BLaER1 treated with 17β-estradiol and CSF1 and Interleukin-3, amounts not matched to agents 10 nM and 100 nM (cell line): ENCODE measurements at regions not wholly inside any gene's neighbourhood (a gene's known extent, or its start where the extent isn't known, plus 50 kb on each side); places are given as distances from the start of the nearest gene placed in this dataset.
A peak's percentile ranks its signal among the peaks of the same experiment; 100 is the strongest.

Experiments
- H3K27ac ChIP-seq, 11 experiments: shearing (Covaris generic); formaldehyde crosslinking; 2 replicates each; pipeline ENCODE4 v1.8.1; 2022
- H3K27me3 ChIP-seq, 11 experiments: shearing (Covaris generic); formaldehyde crosslinking; 2 replicates each; pipeline ENCODE4 v1.8.1; 2022
- H3K36me3 ChIP-seq, 11 experiments: shearing (Covaris generic); formaldehyde crosslinking; 2 replicates each; pipeline ENCODE4 v1.8.1; 2022
- H3K4me1 ChIP-seq, 10 experiments: shearing (Covaris generic); formaldehyde crosslinking; 2 replicates each; pipeline ENCODE4 v1.8.1; 2022
- H3K4me2 ChIP-seq, 11 experiments: shearing (Covaris generic); formaldehyde crosslinking; 2 replicates each; pipeline ENCODE4 v1.8.1; 2022
- H3K4me3 ChIP-seq, 10 experiments: shearing (Covaris generic); formaldehyde crosslinking; 2 replicates each; pipeline ENCODE4 v1.8.1; 2022
- H3K9ac ChIP-seq, 11 experiments: shearing (Covaris generic); formaldehyde crosslinking; 2 replicates each; pipeline ENCODE4 v1.8.1; 2022
- H3K9me3 ChIP-seq, 11 experiments: shearing (Covaris generic); formaldehyde crosslinking; replicated peaks in 1 of 11; 2 replicates each; pipeline ENCODE4 v1.8.1; 2022
- H4K20me1 ChIP-seq, 11 experiments: shearing (Covaris generic); formaldehyde crosslinking; 2 replicates each; pipeline ENCODE4 v1.8.1; 2022
- Cebpa-rat ChIP-seq, 11 experiments: shearing (Covaris generic); IDR thresholded peaks; 2 replicates each; pipeline ENCODE4 v1.8.1; 2022

DNA sequence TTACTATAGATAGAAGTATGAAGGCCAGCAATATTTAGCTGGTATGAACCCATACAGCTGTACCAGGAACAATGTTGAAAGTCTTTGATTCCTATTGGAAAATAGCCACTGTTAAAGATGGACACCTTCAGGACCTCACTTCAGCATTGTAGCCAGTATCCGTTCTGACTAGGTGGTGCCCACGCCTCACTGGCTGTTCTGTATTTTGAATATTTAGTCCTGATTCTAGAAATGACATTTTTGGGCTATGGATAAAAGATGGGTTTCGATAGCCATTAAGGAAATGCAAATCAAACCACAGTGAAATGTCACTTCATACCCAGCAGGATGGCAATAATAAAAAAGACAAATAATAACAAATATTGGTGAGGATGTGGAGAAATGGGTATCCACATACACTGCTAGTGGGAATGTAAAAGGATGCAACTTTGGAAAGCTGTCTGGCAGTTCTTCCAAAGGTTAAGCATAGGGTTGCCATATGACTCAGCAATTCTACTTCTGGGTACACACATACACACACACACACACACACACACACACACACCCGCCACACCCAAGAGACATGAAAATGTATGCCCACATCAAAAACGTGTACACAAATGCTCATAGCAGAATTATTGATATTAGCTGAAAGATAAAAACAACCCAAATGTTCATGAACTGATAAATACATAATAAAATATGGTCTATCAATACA lies 56.8 kb downstream of the UTRN start:
- Histone ChIP-seq H3K9me3 (no peaks in the 10 kb centered on the region), H4K20me1 (no peaks in the 10 kb centered on the region), H3K27ac (peak overlapping the region in 10 of 11 experiments; percentile 5 to 90 (median 32); a peak in 11 of 22 replicates), H3K9ac (no peak overlapping the region; a peak in 1 of 22 replicates), H3K4me3 (no peak overlapping the region), H3K36me3 (peaks cover 0 to 3% (median 0%) of the 10 kb centered on the region in 11 experiments; a peak in 1 of 22 replicates), H3K4me1 (peaks cover 65 to 87% (median 84%) of the 10 kb centered on the region in 10 experiments), H3K4me2 (peak overlapping the region; percentile 22 to 97 (median 62); a peak in 21 of 22 replicates), H3K27me3 (no peaks in the 10 kb centered on the region)
- no peak for TF ChIP-seq Cebpa-rat (IDR thresholded peaks at IDR 0.05)

DNA sequence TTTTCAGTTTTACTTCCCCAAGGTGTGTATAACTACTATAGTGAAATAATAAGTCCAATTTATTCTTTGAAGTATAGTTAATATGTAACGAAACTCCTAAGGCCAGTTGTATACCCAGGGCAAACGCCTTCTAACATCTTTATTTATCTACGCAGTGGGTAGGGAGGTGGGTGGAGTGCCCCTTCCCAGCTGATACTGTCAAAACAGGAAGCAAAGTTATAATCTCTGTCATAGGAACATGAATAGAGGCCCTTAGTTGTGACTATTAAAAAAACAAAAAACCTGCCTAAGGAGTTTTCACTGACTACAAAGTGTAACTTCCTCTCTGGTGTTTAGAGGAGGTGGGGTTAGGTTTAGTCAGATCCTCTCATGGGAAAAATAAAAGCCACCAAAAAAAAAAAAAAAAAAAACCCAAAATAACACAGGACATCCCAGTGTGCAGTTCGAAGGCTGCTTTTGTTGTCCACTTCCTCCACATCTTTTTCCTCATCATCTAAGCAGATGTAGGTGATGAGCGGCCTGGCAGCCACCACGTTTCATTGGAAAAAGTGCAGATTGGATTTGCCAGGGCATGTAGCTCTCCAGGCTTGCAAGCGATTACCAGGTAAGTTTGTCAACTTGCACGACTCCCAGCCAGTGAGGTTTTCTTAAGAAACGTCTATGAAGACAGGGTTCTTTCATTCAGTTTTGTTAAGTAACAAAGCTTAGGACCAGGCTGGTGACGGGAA lies 58.7 kb downstream of the UTRN start:
- no peaks in the 10 kb centered on the region for H3K27me3 ChIP-seq
- no peak for TF ChIP-seq Cebpa-rat (IDR thresholded peaks at IDR 0.05)
- H3K4me3 ChIP-seq, result peak overlapping the region; percentile 42 to 75 (median 66)
- H3K9me3 ChIP-seq, result peaks cover 0 to 7% (median 0%) of the 10 kb centered on the region in 11 experiments; a peak in 1 of 22 replicates
- no peaks in the 10 kb centered on the region for H4K20me1 ChIP-seq
- H3K4me1 ChIP-seq, result peaks cover 75 to 100% (median 88%) of the 10 kb centered on the region in 10 experiments
- peak overlapping the region; percentile 71 to 90 (median 86) for H3K9ac ChIP-seq
- peak overlapping the region; percentile 72 to 96 (median 92) for H3K27ac ChIP-seq
- peaks cover 0 to 8% (median 2%) of the 10 kb centered on the region in 11 experiments; a peak in 6 of 22 replicates for H3K36me3 ChIP-seq
- peak overlapping the region; percentile 86 to 97 (median 92) for H3K4me2 ChIP-seq

DNA sequence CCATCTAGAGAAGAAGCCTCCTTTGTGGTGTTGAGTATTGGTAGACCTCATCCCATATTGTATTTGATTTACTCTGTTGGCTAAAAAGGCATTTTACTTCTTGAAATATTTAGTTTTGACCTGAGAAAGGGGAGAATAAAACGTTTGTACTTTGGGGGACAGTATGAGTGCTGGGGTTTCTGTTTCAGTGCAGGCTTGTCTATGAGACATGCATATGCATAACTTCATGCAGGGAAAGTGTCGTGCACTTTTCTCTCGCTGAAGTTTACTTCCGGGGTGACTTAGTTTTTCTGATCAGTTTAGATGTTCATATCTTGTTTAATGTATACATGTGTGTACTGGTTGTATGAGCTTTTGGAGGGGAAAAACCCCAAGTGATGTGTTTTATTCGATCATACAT lies 59.5 kb downstream of the UTRN start:
- Histone ChIP-seq H3K9ac (peak overlapping the region; percentile 71 to 90 (median 86)), H3K4me3 (peak overlapping the region; percentile 42 to 75 (median 66)), H3K27ac (peak overlapping the region; percentile 72 to 96 (median 92)), H3K4me1 (peaks cover 75 to 100% (median 88%) of the 10 kb centered on the region in 10 experiments), H3K9me3 (peaks cover 0 to 7% (median 0%) of the 10 kb centered on the region in 11 experiments; a peak in 1 of 22 replicates), H3K4me2 (peak overlapping the region; percentile 86 to 97 (median 92)), H3K27me3 (no peaks in the 10 kb centered on the region), H3K36me3 (peaks cover 0 to 8% (median 2%) of the 10 kb centered on the region in 11 experiments; a peak in 6 of 22 replicates), H4K20me1 (no peaks in the 10 kb centered on the region)
- no peak for TF ChIP-seq Cebpa-rat (IDR thresholded peaks at IDR 0.05)

DNA sequence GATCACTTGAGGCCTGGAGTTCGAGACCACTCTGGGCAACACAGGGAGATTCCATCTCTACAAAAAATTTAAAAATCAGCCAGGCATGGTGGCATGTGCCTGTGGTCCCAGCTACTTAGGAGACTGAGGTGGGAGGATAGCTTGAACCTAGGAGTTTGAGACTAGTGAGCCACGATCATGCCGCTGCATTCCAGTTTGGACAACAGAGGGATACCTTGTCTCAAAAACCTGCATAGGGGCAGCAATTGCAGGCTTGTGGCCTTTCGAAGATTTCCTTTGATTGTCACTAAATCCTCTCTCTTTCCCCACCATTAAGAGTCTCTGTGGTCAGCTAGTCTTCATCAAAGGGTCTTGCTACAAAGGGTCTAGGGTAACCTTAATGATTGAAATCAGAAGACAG lies 60.3 kb downstream of the UTRN start:
- no peak for TF ChIP-seq Cebpa-rat (IDR thresholded peaks at IDR 0.05)
- Histone ChIP-seq H3K4me3 (peak overlapping the region; percentile 42 to 75 (median 66); a peak in 19 of 20 replicates), H3K4me2 (peak overlapping the region; percentile 86 to 97 (median 92)), H3K9ac (peak overlapping the region; percentile 71 to 90 (median 86); a peak in 21 of 22 replicates), H3K27ac (peak overlapping the region; percentile 72 to 96 (median 92); a peak in 21 of 22 replicates), H3K4me1 (peaks cover 81 to 94% (median 85%) of the 10 kb centered on the region in 10 experiments), H3K27me3 (no peaks in the 10 kb centered on the region), H3K9me3 (peaks cover 0 to 7% (median 0%) of the 10 kb centered on the region in 11 experiments; a peak in 1 of 22 replicates), H3K36me3 (peaks cover 0 to 8% (median 2%) of the 10 kb centered on the region in 11 experiments; a peak in 6 of 22 replicates), H4K20me1 (no peaks in the 10 kb centered on the region)

DNA sequence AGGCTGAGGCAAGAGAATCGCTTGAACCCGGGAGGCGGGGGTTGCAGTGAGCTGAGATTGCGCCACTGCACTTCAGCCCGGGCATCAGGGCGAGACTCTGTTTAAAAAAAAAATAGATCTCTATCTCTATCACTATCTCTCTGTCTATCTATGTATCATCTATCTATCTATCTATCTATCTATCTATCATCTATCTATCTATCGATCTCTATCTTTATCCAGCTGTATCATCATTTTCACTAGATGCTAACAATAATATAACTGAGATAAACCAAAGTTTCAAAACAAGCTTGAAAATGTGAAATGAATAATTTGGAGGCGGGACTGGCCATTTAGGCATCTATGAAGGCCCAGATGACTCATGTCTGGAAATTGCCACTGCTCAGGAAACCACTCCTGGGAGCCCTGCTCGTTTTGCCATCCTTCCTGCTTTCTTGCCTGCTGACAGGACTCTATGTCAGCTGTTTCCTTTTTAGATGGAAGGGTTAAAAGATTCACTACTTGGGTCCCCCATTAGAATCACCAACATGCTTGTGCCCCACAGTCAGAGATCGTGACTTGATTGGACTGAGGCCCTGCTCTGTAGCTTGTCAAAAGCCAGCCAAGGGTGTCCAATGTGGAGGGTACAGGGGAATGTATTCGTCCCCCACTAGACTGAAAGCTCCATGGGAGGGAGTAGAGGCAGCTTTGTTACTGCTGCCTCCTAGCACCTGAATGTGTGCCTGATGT lies 61.7 kb downstream of the UTRN start:
- H3K27ac ChIP-seq, result peak overlapping the region; percentile 0 to 96 (median 92); a peak in 21 of 22 replicates
- peaks cover 84 to 94% (median 87%) of the 10 kb centered on the region in 10 experiments for H3K4me1 ChIP-seq
- H3K4me3 ChIP-seq, result peak overlapping the region in 8 of 10 experiments; percentile 18 to 72 (median 66); a peak in 16 of 20 replicates
- peak overlapping the region; percentile 86 to 97 (median 92) for H3K4me2 ChIP-seq
- no peak; a peak in 1 of 22 replicates for TF ChIP-seq Cebpa-rat (IDR thresholded peaks at IDR 0.05)
- H3K36me3 ChIP-seq, result peaks cover 0 to 8% (median 2%) of the 10 kb centered on the region in 11 experiments; a peak in 6 of 22 replicates
- H3K27me3 ChIP-seq, result no peaks in the 10 kb centered on the region
- H4K20me1 ChIP-seq, result no peaks in the 10 kb centered on the region
- H3K9ac ChIP-seq, result peak overlapping the region in 10 of 11 experiments; percentile 23 to 88 (median 80); a peak in 15 of 22 replicates
- H3K9me3 ChIP-seq, result peaks cover 0 to 7% (median 0%) of the 10 kb centered on the region in 11 experiments; a peak in 1 of 22 replicates

DNA sequence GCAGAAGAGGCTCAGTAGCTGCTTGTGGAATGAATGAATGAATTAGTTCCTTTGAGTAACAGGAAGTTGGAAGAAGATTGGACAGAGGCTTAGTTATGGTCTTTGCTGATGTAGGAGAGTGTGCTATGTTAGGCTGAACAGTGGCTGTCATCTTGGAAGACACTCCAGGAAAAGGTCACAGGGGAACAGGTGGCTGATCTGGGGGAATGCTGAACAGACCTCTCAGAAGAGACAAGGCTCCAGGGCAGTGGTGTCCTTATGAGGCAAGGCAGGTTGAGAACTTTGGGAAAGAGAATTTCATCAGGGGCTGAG lies 62.3 kb downstream of the UTRN start:
- peak overlapping the region; percentile 86 to 97 (median 92) for H3K4me2 ChIP-seq

DNA sequence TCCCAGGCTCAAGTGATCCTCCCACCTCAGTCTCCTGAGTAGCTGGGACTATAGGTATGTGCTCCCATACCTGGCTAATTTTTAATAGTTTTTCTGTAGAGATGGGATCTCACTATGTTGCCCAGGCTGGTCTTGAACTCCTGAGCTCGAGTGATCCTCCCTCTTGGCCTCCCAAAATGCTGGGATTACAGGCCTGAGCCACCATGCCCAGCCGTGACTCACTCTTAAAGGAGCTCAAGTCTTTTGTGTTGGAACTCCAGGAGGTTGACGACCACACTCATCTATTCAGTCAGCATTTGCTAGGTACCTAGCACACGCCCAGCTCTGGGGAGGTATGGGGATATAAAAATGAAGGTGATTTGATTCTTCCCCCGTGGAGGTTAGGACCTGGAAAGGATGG lies 62.8 kb downstream of the UTRN start:
- Histone ChIP-seq H3K4me2 (peak overlapping the region; percentile 86 to 97 (median 92)), H3K9ac (peak overlapping the region in 7 of 11 experiments; percentile 39 to 88 (median 82); a peak in 9 of 22 replicates), H3K36me3 (peaks cover 0 to 8% (median 2%) of the 10 kb centered on the region in 11 experiments; a peak in 6 of 22 replicates), H3K4me3 (peak overlapping the region in 6 of 10 experiments; percentile 18 to 72 (median 64); a peak in 5 of 20 replicates), H3K9me3 (peaks cover 0 to 7% (median 0%) of the 10 kb centered on the region in 11 experiments; a peak in 1 of 22 replicates), H3K4me1 (peaks cover 84 to 94% (median 87%) of the 10 kb centered on the region in 10 experiments), H3K27me3 (no peaks in the 10 kb centered on the region), H4K20me1 (no peaks in the 10 kb centered on the region), H3K27ac (peak overlapping the region; percentile 0 to 96 (median 92); a peak in 21 of 22 replicates)
- TF ChIP-seq Cebpa-rat (IDR thresholded peaks at IDR 0.05), result no peak

More for the DNA sequence above, 62.3 kb downstream of the UTRN start:
- Histone ChIP-seq H3K36me3 (peaks cover 0 to 8% (median 2%) of the 10 kb centered on the region in 11 experiments; a peak in 6 of 22 replicates), H3K4me1 (peaks cover 84 to 94% (median 87%) of the 10 kb centered on the region in 10 experiments), H3K4me3 (peak overlapping the region in 8 of 10 experiments; percentile 18 to 72 (median 64); a peak in 12 of 20 replicates), H4K20me1 (no peaks in the 10 kb centered on the region), H3K27ac (peak overlapping the region; percentile 0 to 96 (median 92); a peak in 21 of 22 replicates), H3K9me3 (peaks cover 0 to 7% (median 0%) of the 10 kb centered on the region in 11 experiments; a peak in 1 of 22 replicates), H3K9ac (peak overlapping the region in 10 of 11 experiments; percentile 23 to 88 (median 70); a peak in 15 of 22 replicates), H3K27me3 (no peaks in the 10 kb centered on the region)
- no peak for TF ChIP-seq Cebpa-rat (IDR thresholded peaks at IDR 0.05)
